ENCODE measurements at regions not wholly inside any gene's neighbourhood (a gene's known extent, or its start where the extent isn't known, plus 50 kb on each side); places are given as distances from the start of the nearest gene placed in this dataset.

DNA sequence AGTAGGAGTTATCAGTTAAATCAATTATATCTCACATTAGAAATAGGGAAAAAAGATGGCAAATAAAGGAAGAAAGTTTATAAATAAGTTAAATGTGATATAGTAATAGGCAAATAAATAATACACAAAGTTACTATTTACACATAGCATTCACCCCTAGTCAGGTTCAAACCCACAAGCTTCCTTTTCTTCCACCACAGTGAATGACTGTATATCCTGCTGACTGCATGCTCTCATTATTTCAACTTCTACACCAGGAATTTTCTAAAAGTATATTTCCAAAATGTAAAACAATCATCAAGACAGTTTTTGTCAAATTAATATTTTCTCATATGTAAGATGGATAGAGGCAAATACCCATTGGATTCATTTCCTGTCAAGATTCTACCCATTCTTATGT is 548.6 kb upstream of the SLITRK5 start:
- TF ChIP-seq GATA3 (IDR thresholded peaks at IDR 0.05; ENCODE audit: low read depth, low read length) (no peak), GATA2 (IDR thresholded peaks at IDR 0.05; ENCODE audit: low read depth, low read length) (no peak)

- no peak for TF ChIP-seq GATA3 (IDR thresholded peaks at IDR 0.05; ENCODE audit: low read depth, low read length)
- TF ChIP-seq GATA2 (IDR thresholded peaks at IDR 0.05; ENCODE audit: low read depth, low read length) = no peak
These were observed 547.0 kb upstream of the SLITRK5 start for GRCh38 chr13:87123987-87124784.

GRCh38 chr13:87124785-87125074 is 546.4 kb upstream of the SLITRK5 start:
- no peak for TF ChIP-seq GATA2 (IDR thresholded peaks at IDR 0.05; ENCODE audit: low read depth, low read length)
- TF ChIP-seq GATA3 (IDR thresholded peaks at IDR 0.05; ENCODE audit: low read depth, low read length) = no peak

- no peak for TF ChIP-seq GATA3 (IDR thresholded peaks at IDR 0.05; ENCODE audit: low read depth, low read length)
- no peak for TF ChIP-seq GATA2 (IDR thresholded peaks at IDR 0.05; ENCODE audit: low read depth, low read length)
These were observed 543.1 kb upstream of the SLITRK5 start for GRCh38 chr13:87128036-87128435.

DNA sequence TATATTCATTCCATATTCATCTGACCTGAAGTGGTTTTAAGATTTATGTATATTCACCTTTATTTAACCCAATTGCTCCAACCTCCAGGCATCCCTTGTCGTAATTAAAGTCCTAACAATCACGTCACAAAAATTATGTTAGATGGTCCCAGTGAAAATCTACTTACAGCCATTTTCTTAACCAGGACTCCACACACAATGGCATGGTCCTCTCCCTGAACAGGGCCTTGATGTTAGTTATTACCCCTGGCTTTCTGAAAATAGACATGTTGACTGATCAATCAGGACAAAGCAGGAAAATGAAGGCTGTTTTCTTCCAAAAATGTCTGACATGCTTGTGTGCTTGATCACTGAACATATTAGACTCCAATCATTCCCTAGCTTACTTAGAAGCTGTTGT is 542.7 kb upstream of the SLITRK5 start:
- no peak for TF ChIP-seq GATA3 (IDR thresholded peaks at IDR 0.05; ENCODE audit: low read depth, low read length)
- TF ChIP-seq GATA2 (IDR thresholded peaks at IDR 0.05; ENCODE audit: low read depth, low read length) = no peak

GRCh38 chr13:87129602-87130300 is 541.4 kb upstream of the SLITRK5 start:
- no peak for TF ChIP-seq GATA2 (IDR thresholded peaks at IDR 0.05; ENCODE audit: low read depth, low read length)
- TF ChIP-seq GATA3 (IDR thresholded peaks at IDR 0.05; ENCODE audit: low read depth, low read length) = no peak

GRCh38 chr13:87130423-87130822 is 540.7 kb upstream of the SLITRK5 start:
- TF ChIP-seq GATA3 (IDR thresholded peaks at IDR 0.05; ENCODE audit: low read depth, low read length) = no peak
- TF ChIP-seq GATA2 (IDR thresholded peaks at IDR 0.05; ENCODE audit: low read depth, low read length) = no peak

DNA sequence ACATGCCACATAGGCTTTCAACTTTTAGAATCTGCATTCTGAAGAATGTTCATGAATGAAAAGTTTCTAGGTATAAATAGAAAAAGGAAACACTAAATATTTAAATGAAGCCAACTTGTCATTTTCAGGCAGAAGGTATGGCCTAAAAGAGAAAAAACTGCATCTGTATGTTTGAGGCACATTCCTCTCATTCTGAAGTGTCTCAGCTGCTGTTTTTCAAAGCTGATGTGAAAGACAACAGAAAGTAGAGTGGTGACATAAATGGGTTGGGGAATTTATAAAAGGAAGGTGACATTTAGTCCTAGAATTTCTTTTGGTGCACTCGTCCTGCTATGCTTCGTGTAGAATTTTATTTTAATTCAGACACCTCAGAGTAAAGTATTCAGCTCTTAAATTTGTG is 539.6 kb upstream of the SLITRK5 start:
- no peak for TF ChIP-seq GATA2 (IDR thresholded peaks at IDR 0.05; ENCODE audit: low read depth, low read length)
- TF ChIP-seq GATA3 (IDR thresholded peaks at IDR 0.05; ENCODE audit: low read depth, low read length) = no peak

GRCh38 chr13:87138866-87139265 is 532.3 kb upstream of the SLITRK5 start:
- TF ChIP-seq GATA2 (IDR thresholded peaks at IDR 0.05; ENCODE audit: low read depth, low read length) (no peak), GATA3 (IDR thresholded peaks at IDR 0.05; ENCODE audit: low read depth, low read length) (no peak)

DNA sequence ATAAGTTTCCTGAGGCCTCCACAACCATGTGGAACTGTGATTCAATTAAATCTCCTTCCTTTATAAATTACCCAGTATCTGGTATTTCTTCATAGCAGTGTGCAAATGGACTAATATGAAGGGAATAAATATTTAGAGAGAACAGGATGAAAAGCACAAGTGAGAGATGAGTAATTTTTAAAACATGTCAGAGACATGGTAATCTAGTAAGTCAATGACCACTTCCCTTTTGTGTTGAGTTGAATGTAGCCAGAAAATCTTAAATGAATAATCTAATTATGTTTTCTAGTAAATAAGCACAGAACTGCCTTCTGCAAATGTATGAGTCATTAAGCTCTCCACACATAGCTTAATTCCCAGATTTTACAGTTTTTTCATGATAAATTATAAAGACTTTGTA is 524.1 kb upstream of the SLITRK5 start:
- TF ChIP-seq GATA3 (IDR thresholded peaks at IDR 0.05; ENCODE audit: low read depth, low read length) = no peak
- TF ChIP-seq GATA2 (IDR thresholded peaks at IDR 0.05; ENCODE audit: low read depth, low read length) = no peak

DNA sequence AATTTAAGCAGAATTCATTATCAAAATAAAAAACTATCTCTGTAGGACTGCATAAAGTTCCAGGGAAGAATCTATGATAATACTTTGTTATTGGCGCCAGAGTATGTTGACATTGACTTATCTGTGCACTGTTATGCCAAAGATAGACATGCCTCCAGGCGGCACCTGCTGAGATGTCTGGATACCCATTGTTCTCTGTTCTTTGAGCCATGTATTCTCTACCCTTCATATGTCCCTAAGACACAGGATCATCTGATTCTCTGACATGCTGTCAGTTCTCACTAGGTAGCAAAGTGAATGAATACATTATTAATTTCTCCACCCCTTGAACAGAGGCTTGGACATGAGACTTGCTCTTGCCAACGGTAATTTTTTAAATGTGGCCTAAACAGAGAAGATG is 517.8 kb upstream of the SLITRK5 start:
- TF ChIP-seq GATA2 (IDR thresholded peaks at IDR 0.05; ENCODE audit: low read depth, low read length) (no peak), GATA3 (IDR thresholded peaks at IDR 0.05; ENCODE audit: low read depth, low read length) (no peak)

DNA sequence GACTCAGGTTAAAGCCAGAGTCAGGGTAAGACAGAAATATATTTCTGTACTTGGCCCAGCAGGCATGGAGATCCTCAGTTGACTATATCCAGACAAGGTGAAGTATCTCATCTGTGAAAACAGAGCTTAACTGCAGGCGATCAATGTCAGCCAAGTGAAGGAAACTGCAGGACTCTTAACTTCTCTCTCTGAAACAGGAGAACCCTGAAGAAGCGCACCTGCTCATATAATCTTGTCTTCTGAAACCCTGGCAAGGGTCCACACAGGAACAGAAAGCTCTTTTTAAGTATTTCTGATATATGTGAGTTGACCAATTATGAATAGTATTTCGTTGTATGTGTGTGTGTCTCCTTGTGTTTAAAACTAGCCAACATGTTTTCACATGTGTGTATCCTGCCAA is 504.8 kb upstream of the SLITRK5 start:
- TF ChIP-seq GATA3 (IDR thresholded peaks at IDR 0.05; ENCODE audit: low read depth, low read length) (no peak), GATA2 (IDR thresholded peaks at IDR 0.05; ENCODE audit: low read depth, low read length) (no peak)

- TF ChIP-seq GATA2 (IDR thresholded peaks at IDR 0.05; ENCODE audit: low read depth, low read length) (no peak), GATA3 (IDR thresholded peaks at IDR 0.05; ENCODE audit: low read depth, low read length) (no peak)
These were observed 502.8 kb upstream of the SLITRK5 start for GRCh38 chr13:87168390-87168789.

GRCh38 chr13:87169337-87169736 is 501.8 kb upstream of the SLITRK5 start:
- TF ChIP-seq GATA2 (IDR thresholded peaks at IDR 0.05; ENCODE audit: low read depth, low read length) = no peak
- TF ChIP-seq GATA3 (IDR thresholded peaks at IDR 0.05; ENCODE audit: low read depth, low read length) = no peak

GRCh38 chr13:87172166-87172835 is 498.9 kb upstream of the SLITRK5 start:
- TF ChIP-seq GATA3 (IDR thresholded peaks at IDR 0.05; ENCODE audit: low read depth, low read length) (no peak), GATA2 (IDR thresholded peaks at IDR 0.05; ENCODE audit: low read depth, low read length) (no peak)
